GM21381 (cell line): ENCODE measurements at regions not wholly inside any gene's neighbourhood (a gene's known extent, or its start where the extent isn't known, plus 50 kb on each side); places are given as distances from the start of the nearest gene placed in this dataset.
A peak's percentile ranks its signal among the peaks of the same experiment; 100 is the strongest.

Experiments used
- ATAC-seq: cut with Tn5 transposase; IDR thresholded peaks from one replicate; pipeline ENCODE4 v1.9.1; 2021; ENCODE audit warnings: mild to moderate bottlenecking, moderate library complexity; ENCODE audit not compliant: unreplicated experiment

GRCh38 chr2:164439885-164440284 lies 181.4 kb downstream of the GRB14 start:
- ATAC-seq = no peak

- no peak for ATAC-seq
These were observed 182.0 kb downstream of the GRB14 start for GRCh38 chr2:164439235-164439634.

GRCh38 chr2:164438490-164439205 lies 182.6 kb downstream of the GRB14 start:
- no peak for ATAC-seq

GRCh38 chr2:164436131-164436530 lies 185.2 kb downstream of the GRB14 start:
- ATAC-seq = no peak

- no peak for ATAC-seq
These were observed 191.0 kb downstream of the GRB14 start for GRCh38 chr2:164430166-164430783.

GRCh38 chr2:164429354-164429753 lies 191.9 kb downstream of the GRB14 start:
- ATAC-seq = no peak

- no peak for ATAC-seq
These were observed 194.2 kb downstream of the GRB14 start for GRCh38 chr2:164427111-164427510.

GRCh38 chr2:164420787-164421186 lies 200.5 kb downstream of the GRB14 start:
- ATAC-seq = no peak

GRCh38 chr2:164412831-164413230 lies 208.5 kb downstream of the GRB14 start:
- no peak for ATAC-seq

GRCh38 chr2:164389411-164389810 lies 231.9 kb downstream of the GRB14 start:
- ATAC-seq = no peak

- ATAC-seq = peak; percentile 73
These were observed 232.8 kb downstream of the GRB14 start for GRCh38 chr2:164388511-164388910.

GRCh38 chr2:164386231-164386630 lies 235.1 kb downstream of the GRB14 start:
- ATAC-seq = no peak

GRCh38 chr2:164384434-164384833 lies 236.8 kb downstream of the GRB14 start:
- ATAC-seq = no peak

GRCh38 chr2:164371916-164372315 lies 249.4 kb downstream of the GRB14 start:
- ATAC-seq = no peak

GRCh38 chr2:164369366-164369765 lies 251.9 kb downstream of the GRB14 start:
- ATAC-seq = no peak

- ATAC-seq = no peak
These were observed 252.4 kb downstream of the GRB14 start for GRCh38 chr2:164368896-164369295.

- ATAC-seq = no peak
These were observed 257.6 kb downstream of the GRB14 start for GRCh38 chr2:164363646-164364045.

- no peak for ATAC-seq
These were observed 269.7 kb downstream of the GRB14 start for GRCh38 chr2:164351536-164351935.

GRCh38 chr2:164335947-164336346 lies 285.3 kb downstream of the GRB14 start:
- ATAC-seq = no peak

GRCh38 chr2:164335128-164335527 lies 286.2 kb downstream of the GRB14 start:
- ATAC-seq = no peak

- ATAC-seq = no peak
These were observed 293.0 kb downstream of the GRB14 start for GRCh38 chr2:164328310-164328709.

GRCh38 chr2:164323978-164324377 lies 297.3 kb downstream of the GRB14 start:
- ATAC-seq = no peak

GRCh38 chr2:164314148-164314547 lies 307.1 kb downstream of the GRB14 start:
- no peak for ATAC-seq
